ENCODE measurements at regions not wholly inside any gene's neighbourhood (a gene's known extent, or its start where the extent isn't known, plus 50 kb on each side); places are given as distances from the start of the nearest gene placed in this dataset.

- no peak for DNase-seq (ENCODE audit: low read depth in 3 of 3, low spot score in 2 of 3)
Observed at GRCh38 chr4:124329134-124329533, 383.4 kb downstream of the ANKRD50 start.

- DNase-seq (ENCODE audit: low read depth in 3 of 3, low spot score in 2 of 3) = no peak
Observed at GRCh38 chr4:124330045-124330444, 382.5 kb downstream of the ANKRD50 start.

GRCh38 chr4:124331781-124332180 lies 380.8 kb downstream of the ANKRD50 start:
- DNase-seq (ENCODE audit: low read depth in 3 of 3, low spot score in 2 of 3) = no peak

GRCh38 chr4:124333466-124333865 lies 379.1 kb downstream of the ANKRD50 start:
- no peak for DNase-seq (ENCODE audit: low read depth in 3 of 3, low spot score in 2 of 3)

- peak in 2 of 3 donors; percentile 42 to 56 for DNase-seq (ENCODE audit: low read depth in 3 of 3, low spot score in 2 of 3)
Observed at GRCh38 chr4:124334119-124334518, 378.4 kb downstream of the ANKRD50 start.

- no peak for DNase-seq (ENCODE audit: low read depth in 3 of 3, low spot score in 2 of 3)
Observed at GRCh38 chr4:124337874-124338273, 374.7 kb downstream of the ANKRD50 start.

- DNase-seq (ENCODE audit: low read depth in 3 of 3, low spot score in 2 of 3) = no peak
Observed at GRCh38 chr4:124343661-124344171, 368.8 kb downstream of the ANKRD50 start.

GRCh38 chr4:124372916-124373315 lies 339.6 kb downstream of the ANKRD50 start:
- no peak for DNase-seq (ENCODE audit: low read depth in 3 of 3, low spot score in 2 of 3)

- DNase-seq (ENCODE audit: low read depth in 3 of 3, low spot score in 2 of 3) = peak in 1 of 3 donors; percentile 2
Observed at GRCh38 chr4:124386163-124386562, 326.4 kb downstream of the ANKRD50 start.

- no peak for DNase-seq (ENCODE audit: low read depth in 3 of 3, low spot score in 2 of 3)
Observed at GRCh38 chr4:124386648-124387047, 325.9 kb downstream of the ANKRD50 start.

- no peak for DNase-seq (ENCODE audit: low read depth in 3 of 3, low spot score in 2 of 3)
Observed at GRCh38 chr4:124389591-124389990, 322.9 kb downstream of the ANKRD50 start.

- no peak for DNase-seq (ENCODE audit: low read depth in 3 of 3, low spot score in 2 of 3)
Observed at GRCh38 chr4:124390861-124391260, 321.7 kb downstream of the ANKRD50 start.

GRCh38 chr4:124396333-124396732 lies 316.2 kb downstream of the ANKRD50 start:
- no peak for DNase-seq (ENCODE audit: low read depth in 3 of 3, low spot score in 2 of 3)

GRCh38 chr4:124401606-124402005 lies 310.9 kb downstream of the ANKRD50 start:
- no peak for DNase-seq (ENCODE audit: low read depth in 3 of 3, low spot score in 2 of 3)

- DNase-seq (ENCODE audit: low read depth in 3 of 3, low spot score in 2 of 3) = no peak
Observed at GRCh38 chr4:124409044-124409443, 303.5 kb downstream of the ANKRD50 start.

- DNase-seq (ENCODE audit: low read depth in 3 of 3, low spot score in 2 of 3) = no peak
Observed at GRCh38 chr4:124414276-124415040, 298.1 kb downstream of the ANKRD50 start.

- DNase-seq (ENCODE audit: low read depth in 3 of 3, low spot score in 2 of 3) = no peak
Observed at GRCh38 chr4:124415146-124415545, 297.4 kb downstream of the ANKRD50 start.

- DNase-seq (ENCODE audit: low read depth in 3 of 3, low spot score in 2 of 3) = no peak
Observed at GRCh38 chr4:124417371-124417770, 295.2 kb downstream of the ANKRD50 start.

- DNase-seq (ENCODE audit: low read depth in 3 of 3, low spot score in 2 of 3) = no peak
Observed at GRCh38 chr4:124420166-124420695, 292.3 kb downstream of the ANKRD50 start.

- DNase-seq (ENCODE audit: low read depth in 3 of 3, low spot score in 2 of 3) = no peak
Observed at GRCh38 chr4:124423160-124423559, 289.4 kb downstream of the ANKRD50 start.

GRCh38 chr4:124426279-124426678 lies 286.3 kb downstream of the ANKRD50 start:
- DNase-seq (ENCODE audit: low read depth in 3 of 3, low spot score in 2 of 3) = no peak

GRCh38 chr4:124427095-124427767 lies 285.3 kb downstream of the ANKRD50 start:
- DNase-seq (ENCODE audit: low read depth in 3 of 3, low spot score in 2 of 3) = no peak

All from right renal cortex interstitium (tissue), 3 donors.